Neural progenitor cell (in vitro differentiated cells): ENCODE measurements at regions not wholly inside any gene's neighbourhood (a gene's known extent, or its start where the extent isn't known, plus 50 kb on each side); places are given as distances from the start of the nearest gene placed in this dataset.

ENCODE experiments used
- DNase-seq: peaks from one replicate; pipeline ENCODE4 v3.0.0-alpha.2; 2016; ENCODE audit warnings: low spot score
- H2AFZ ChIP-seq: fragments of 200-600 bp; sonication (generic); replicated peaks from 2 replicates; pipeline ENCODE4 v1.6.1; 2016; ENCODE audit warnings: antibody characterized with exemption
- H3F3A ChIP-seq: fragments of 200-600 bp; sonication (generic); 2 replicates; pipeline ENCODE4 v1.6.1; 2016; ENCODE audit warnings: antibody characterized with exemption, low read depth
- H3K27ac ChIP-seq: fragments of 200-600 bp; sonication (generic); 2 replicates; pipeline ENCODE4 v1.5.1; 2016; ENCODE audit warnings: mild to moderate bottlenecking
- H3K27me3 ChIP-seq: fragments of 200-600 bp; sonication (generic); 2 replicates; pipeline ENCODE4 v1.6.1; 2016; ENCODE audit warnings: mild to moderate bottlenecking, moderate library complexity
- H3K36me3 ChIP-seq: fragments of 200-600 bp; sonication (generic); 2 replicates; pipeline ENCODE4 v1.5.1; 2016
- H3K4me1 ChIP-seq: fragments of 200-600 bp; sonication (generic); 2 replicates; pipeline ENCODE4 v1.6.1; 2016; ENCODE audit warnings: mixed run types
- H3K4me2 ChIP-seq: fragments of 200-600 bp; sonication (generic); 2 replicates; pipeline ENCODE4 v1.6.1; 2016
- H3K4me3 ChIP-seq: fragments of 200-600 bp; sonication (generic); 2 replicates; pipeline ENCODE4 v1.5.1; 2016
- H3K79me2 ChIP-seq: fragments of 200-600 bp; sonication (generic); 2 replicates; pipeline ENCODE4 v1.6.1; 2016; ENCODE audit warnings: low read depth
- H3K9ac ChIP-seq: fragments of 200-600 bp; sonication (generic); 2 replicates; pipeline ENCODE4 v1.6.1; 2016
- H3K9me3 ChIP-seq: fragments of 200-600 bp; sonication (generic); 2 replicates; pipeline ENCODE4 v1.5.1; 2016; ENCODE audit warnings: low read depth
- H4K20me1 ChIP-seq: fragments of 200-600 bp; sonication (generic); 2 replicates; pipeline ENCODE4 v1.6.1; 2016; ENCODE audit warnings: low read depth
- H3K27ac Mint-ChIP-seq: 3 replicates; pipeline ENCODE4 v1.8.0; 2021; ENCODE audit warnings: mixed read lengths
- H3K27me3 Mint-ChIP-seq: 2 replicates; pipeline ENCODE4 v1.8.0; 2022; ENCODE audit warnings: low read depth, mild to moderate bottlenecking, inconsistent platforms, moderate library complexity, mixed read lengths; ENCODE audit not compliant: insufficient read depth
- H3K36me3 Mint-ChIP-seq: 3 replicates; pipeline ENCODE4 v1.8.0; 2021; ENCODE audit warnings: mixed read lengths
- H3K4me1 Mint-ChIP-seq: 3 replicates; pipeline ENCODE4 v1.8.0; 2021; ENCODE audit warnings: mixed read lengths
- H3K4me3 Mint-ChIP-seq: 3 replicates; pipeline ENCODE4 v1.8.0; 2021; ENCODE audit warnings: mild to moderate bottlenecking, moderate library complexity, mixed read lengths
- H3K9me3 Mint-ChIP-seq: 3 replicates; pipeline ENCODE4 v1.8.0; 2020; ENCODE audit warnings: mixed read lengths
- EZH2 ChIP-seq: fragments of 200-600 bp; sonication (generic); IDR thresholded peaks from 2 replicates; pipeline ENCODE4 v1.6.1; 2017; ENCODE audit warnings: antibody characterized with exemption, mild to moderate bottlenecking, moderate library complexity
- EZH2phosphoT487 ChIP-seq: fragments of 200-600 bp; sonication (generic); IDR thresholded peaks from 2 replicates; pipeline ENCODE4 v1.6.1; 2017; ENCODE audit warnings: antibody characterized with exemption
- TF ChIP-seq, protein P1 (sequence below): fragments of 200-600 bp; sonication (generic); IDR thresholded peaks from 2 replicates; pipeline ENCODE4 v1.5.1; 2017; ENCODE audit warnings: antibody characterized with exemption, mild to moderate bottlenecking

DNA sequence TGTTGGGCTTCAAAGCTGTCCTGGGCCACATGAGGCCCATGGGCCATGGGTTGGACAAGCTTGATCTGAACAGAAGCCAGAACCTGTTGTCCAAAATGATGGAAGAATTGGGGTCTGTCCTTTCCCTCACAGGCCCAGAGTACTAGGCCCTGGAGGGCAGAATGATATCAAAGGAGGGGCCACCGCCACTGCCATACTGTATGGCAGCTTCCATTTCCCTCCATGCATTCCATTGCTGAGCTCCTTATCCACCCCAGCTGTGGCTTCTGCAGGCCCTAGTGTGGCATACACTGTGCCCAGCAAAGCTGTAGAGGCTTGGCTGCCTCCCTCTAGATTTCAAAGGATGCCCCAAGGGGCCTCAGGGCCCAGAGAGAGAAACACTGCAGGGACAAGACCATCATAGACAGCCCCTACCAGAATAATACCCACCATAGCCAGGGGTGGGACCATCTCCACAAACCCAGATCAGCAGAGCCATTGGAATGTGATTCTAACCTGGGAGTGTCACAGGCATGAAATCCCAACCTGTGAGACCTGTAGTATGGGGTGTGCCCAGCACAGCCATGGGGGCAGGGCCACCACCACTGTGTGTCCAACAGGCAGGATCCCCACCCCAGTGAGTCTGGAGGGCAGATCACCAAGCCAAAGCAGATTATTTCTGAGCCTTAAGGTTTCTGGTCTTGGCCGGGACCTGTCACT, 61.4 kb upstream of the BEGAIN start:
- H3K4me3 ChIP-seq = no peak overlapping the region
- H2AFZ ChIP-seq = no peak overlapping the region
- H3K9ac ChIP-seq = no peak overlapping the region
- H3K36me3 Mint-ChIP-seq = no peaks in the 10 kb centered on the region
- no peaks in the 10 kb centered on the region for H3K9me3 ChIP-seq
- no peak overlapping the region for H3K27ac ChIP-seq
- peaks cover 19% of the 10 kb centered on the region for H3K4me1 Mint-ChIP-seq
- peaks cover 7% of the 10 kb centered on the region for H3K4me1 ChIP-seq
- H3K4me3 Mint-ChIP-seq = no peak overlapping the region
- H3K36me3 ChIP-seq = no peaks in the 10 kb centered on the region
- no peak for DNase-seq
- peaks cover under 1% of the 10 kb centered on the region for H3F3A ChIP-seq
- no peaks in the 10 kb centered on the region for H3K27me3 ChIP-seq
- H3K4me2 ChIP-seq = no peak overlapping the region
- peaks cover 10% of the 10 kb centered on the region for H3K27me3 Mint-ChIP-seq
- peaks cover 5% of the 10 kb centered on the region for H3K9me3 Mint-ChIP-seq
- H4K20me1 ChIP-seq = no peaks in the 10 kb centered on the region
- TF ChIP-seq, protein P1, sequence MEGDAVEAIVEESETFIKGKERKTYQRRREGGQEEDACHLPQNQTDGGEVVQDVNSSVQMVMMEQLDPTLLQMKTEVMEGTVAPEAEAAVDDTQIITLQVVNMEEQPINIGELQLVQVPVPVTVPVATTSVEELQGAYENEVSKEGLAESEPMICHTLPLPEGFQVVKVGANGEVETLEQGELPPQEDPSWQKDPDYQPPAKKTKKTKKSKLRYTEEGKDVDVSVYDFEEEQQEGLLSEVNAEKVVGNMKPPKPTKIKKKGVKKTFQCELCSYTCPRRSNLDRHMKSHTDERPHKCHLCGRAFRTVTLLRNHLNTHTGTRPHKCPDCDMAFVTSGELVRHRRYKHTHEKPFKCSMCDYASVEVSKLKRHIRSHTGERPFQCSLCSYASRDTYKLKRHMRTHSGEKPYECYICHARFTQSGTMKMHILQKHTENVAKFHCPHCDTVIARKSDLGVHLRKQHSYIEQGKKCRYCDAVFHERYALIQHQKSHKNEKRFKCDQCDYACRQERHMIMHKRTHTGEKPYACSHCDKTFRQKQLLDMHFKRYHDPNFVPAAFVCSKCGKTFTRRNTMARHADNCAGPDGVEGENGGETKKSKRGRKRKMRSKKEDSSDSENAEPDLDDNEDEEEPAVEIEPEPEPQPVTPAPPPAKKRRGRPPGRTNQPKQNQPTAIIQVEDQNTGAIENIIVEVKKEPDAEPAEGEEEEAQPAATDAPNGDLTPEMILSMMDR = no peak
- TF ChIP-seq EZH2phosphoT487 = no peak
- no peak for TF ChIP-seq EZH2
- H3K79me2 ChIP-seq = no peaks in the 10 kb centered on the region
- H3K27ac Mint-ChIP-seq = no peak overlapping the region

DNA sequence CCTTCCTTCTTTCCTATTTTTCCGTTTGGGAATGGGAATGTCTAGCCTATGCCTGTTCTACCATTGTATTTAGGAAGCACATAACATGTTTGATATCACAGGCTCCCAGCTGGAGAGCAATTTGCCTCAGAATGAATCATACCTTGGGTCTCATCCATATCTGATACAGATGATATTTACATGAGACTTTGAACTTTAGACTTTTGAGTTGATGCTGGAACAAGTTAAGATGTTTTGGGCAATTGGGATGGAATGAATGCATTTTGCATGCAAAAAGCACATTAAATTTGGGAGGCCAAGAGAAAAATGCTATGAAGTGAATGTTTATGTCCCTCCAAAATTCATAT, 61.9 kb upstream of the BEGAIN start:
- Mint-ChIP-seq H3K4me1 (peaks cover 23% of the 10 kb centered on the region), H3K9me3 (peaks cover 5% of the 10 kb centered on the region), H3K4me3 (no peak overlapping the region), H3K27ac (no peak overlapping the region), H3K36me3 (no peaks in the 10 kb centered on the region), H3K27me3 (peaks cover 12% of the 10 kb centered on the region)
- Histone ChIP-seq H3K9me3 (no peaks in the 10 kb centered on the region), H3K79me2 (no peaks in the 10 kb centered on the region), H2AFZ (no peak overlapping the region), H3K4me3 (no peak overlapping the region), H3K27me3 (no peaks in the 10 kb centered on the region), H4K20me1 (no peaks in the 10 kb centered on the region), H3F3A (peaks cover 6% of the 10 kb centered on the region), H3K4me2 (no peak overlapping the region), H3K36me3 (no peaks in the 10 kb centered on the region), H3K4me1 (peaks cover 12% of the 10 kb centered on the region), H3K9ac (no peak overlapping the region), H3K27ac (no peak overlapping the region)
- no peak for DNase-seq
- TF ChIP-seq, protein P1 = no peak
- no peak for TF ChIP-seq EZH2phosphoT487
- no peak for TF ChIP-seq EZH2

DNA sequence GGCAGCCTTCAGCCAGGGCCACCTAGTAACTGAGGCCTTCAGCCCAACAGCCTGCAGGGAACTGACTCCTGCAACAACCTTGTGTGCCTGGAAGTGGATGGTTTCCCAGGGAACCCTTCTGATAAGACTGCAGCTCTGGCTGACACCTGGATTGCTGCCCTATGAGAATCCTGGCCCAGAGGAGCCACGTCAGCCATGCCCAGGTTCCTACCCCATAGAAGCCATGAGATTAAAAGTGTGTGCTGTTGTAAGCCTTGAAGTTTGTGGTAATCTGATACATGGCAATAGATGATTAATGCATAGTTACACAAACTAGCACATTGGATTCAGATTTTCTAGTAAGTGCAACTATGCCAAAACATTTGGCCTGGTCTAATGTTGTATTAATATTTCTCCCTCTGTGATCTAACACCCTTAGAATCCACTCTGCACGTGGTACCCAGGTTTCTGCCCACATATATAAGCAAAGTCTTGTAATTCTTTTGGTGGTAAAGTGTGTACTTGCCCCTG, 64.8 kb upstream of the BEGAIN start:
- peaks cover 7% of the 10 kb centered on the region for H3K27me3 Mint-ChIP-seq
- H3K9me3 Mint-ChIP-seq = no peaks in the 10 kb centered on the region
- no peak overlapping the region for H3K4me3 Mint-ChIP-seq

More for the DNA sequence above, 64.8 kb upstream of the BEGAIN start:
- Histone ChIP-seq H3K27me3 (no peaks in the 10 kb centered on the region), H3K9ac (no peak overlapping the region), H3F3A (peaks cover 23% of the 10 kb centered on the region), H3K4me3 (no peak overlapping the region), H3K27ac (no peak overlapping the region), H3K4me1 (peaks cover 23% of the 10 kb centered on the region), H3K9me3 (no peaks in the 10 kb centered on the region), H3K79me2 (no peaks in the 10 kb centered on the region), H4K20me1 (no peaks in the 10 kb centered on the region), H3K36me3 (no peaks in the 10 kb centered on the region), H2AFZ (no peak overlapping the region), H3K4me2 (no peak overlapping the region)
- no peak for DNase-seq
- TF ChIP-seq EZH2phosphoT487 (no peak), EZH2 (no peak)
- TF ChIP-seq, protein P1 = no peak
- Mint-ChIP-seq H3K4me1 (peaks cover 24% of the 10 kb centered on the region), H3K36me3 (no peaks in the 10 kb centered on the region), H3K27ac (no peak overlapping the region)
